ENCODE measurements at regions not wholly inside any gene's neighbourhood (a gene's known extent, or its start where the extent isn't known, plus 50 kb on each side); places are given as distances from the start of the nearest gene placed in this dataset.

GRCh38 chr14:53491884-53492277 is 338.8 kb upstream of the DDHD1 start:
- no peaks in the 10 kb centered on the region for H3K9me3 ChIP-seq (ENCODE audit: control insufficient read depth, low read depth, low read length)
- H3K4me2 ChIP-seq (ENCODE audit: insufficient read depth, insufficient read length, low read length), result no peak overlapping the region
- H3K27me3 ChIP-seq (ENCODE audit: insufficient read depth, low read length), result no peaks in the 10 kb centered on the region
- no peak overlapping the region for H3K4ac ChIP-seq (ENCODE audit: low read depth, low read length)
- H2BK20ac ChIP-seq (ENCODE audit: low read depth, low read length, poor library complexity, severe bottlenecking), result no peak overlapping the region
- H3K18ac ChIP-seq (ENCODE audit: insufficient read length, low read depth, low read length), result no peak overlapping the region
- no peak overlapping the region for H2AK5ac ChIP-seq (ENCODE audit: insufficient read length, low read length)
- peaks cover 4% of the 10 kb centered on the region for H3K4me1 ChIP-seq (ENCODE audit: insufficient read depth, low read length)
- H3K23ac ChIP-seq (ENCODE audit: insufficient read length, low read depth, low read length), result no peak overlapping the region
- Mint-ChIP-seq H3K36me3 (ENCODE audit: insufficient read depth in 1 of 3, low read depth in 3 of 3) (no peaks in the 10 kb centered on the region), H3K27me3 (ENCODE audit: low read depth) (no peaks in the 10 kb centered on the region), H3K4me3 (no peak overlapping the region), H3K9me3 (no peaks in the 10 kb centered on the region), H3K27ac (no peak overlapping the region), H3K4me1 (peaks cover 12 to 24% of the 10 kb centered on the region in 2 experiments)
- H2BK120ac ChIP-seq (ENCODE audit: low read depth, low read length, poor library complexity, severe bottlenecking), result no peak overlapping the region
- no peak overlapping the region for H2BK15ac ChIP-seq (ENCODE audit: low read depth, low read length)
- H4K5ac ChIP-seq (ENCODE audit: insufficient read length, low read depth, low read length), result no peak overlapping the region
- no peak overlapping the region for H3K14ac ChIP-seq (ENCODE audit: insufficient read depth, low read length)
- no peak overlapping the region for H2BK5ac ChIP-seq (ENCODE audit: insufficient read length, low read length)
- H4K8ac ChIP-seq (replicated peaks; ENCODE audit: insufficient read length, low read depth, low read length), result no peak overlapping the region
- no peaks in the 10 kb centered on the region for H4K20me1 ChIP-seq (ENCODE audit: control insufficient read depth, insufficient read depth, insufficient read length)
- no peaks in the 10 kb centered on the region for H3K79me1 ChIP-seq (ENCODE audit: insufficient read depth, low read depth, low read length, poor library complexity, severe bottlenecking)
- H2AFZ ChIP-seq (ENCODE audit: low read length), result no peak overlapping the region
- H3K56ac ChIP-seq (ENCODE audit: insufficient read length, low read depth, low read length), result no peak overlapping the region
- H3K27ac ChIP-seq (ENCODE audit: insufficient read length, low read depth, low read length), result no peak overlapping the region
- no peak overlapping the region for H2BK12ac ChIP-seq (ENCODE audit: insufficient read length, low read depth, low read length)
- WGBS (ENCODE audit: extremely low coverage, insufficient read length, low lambda C conversion rate), result no CpG with 5 or more reads among the region's 5 CpGs
- no peak overlapping the region for H4K91ac ChIP-seq (ENCODE audit: insufficient read length, low read depth, low read length)
- no peak for DNase-seq
- no peaks in the 10 kb centered on the region for H3K79me2 ChIP-seq (ENCODE audit: insufficient read depth, low read length)
- TF ChIP-seq, protein P1, sequence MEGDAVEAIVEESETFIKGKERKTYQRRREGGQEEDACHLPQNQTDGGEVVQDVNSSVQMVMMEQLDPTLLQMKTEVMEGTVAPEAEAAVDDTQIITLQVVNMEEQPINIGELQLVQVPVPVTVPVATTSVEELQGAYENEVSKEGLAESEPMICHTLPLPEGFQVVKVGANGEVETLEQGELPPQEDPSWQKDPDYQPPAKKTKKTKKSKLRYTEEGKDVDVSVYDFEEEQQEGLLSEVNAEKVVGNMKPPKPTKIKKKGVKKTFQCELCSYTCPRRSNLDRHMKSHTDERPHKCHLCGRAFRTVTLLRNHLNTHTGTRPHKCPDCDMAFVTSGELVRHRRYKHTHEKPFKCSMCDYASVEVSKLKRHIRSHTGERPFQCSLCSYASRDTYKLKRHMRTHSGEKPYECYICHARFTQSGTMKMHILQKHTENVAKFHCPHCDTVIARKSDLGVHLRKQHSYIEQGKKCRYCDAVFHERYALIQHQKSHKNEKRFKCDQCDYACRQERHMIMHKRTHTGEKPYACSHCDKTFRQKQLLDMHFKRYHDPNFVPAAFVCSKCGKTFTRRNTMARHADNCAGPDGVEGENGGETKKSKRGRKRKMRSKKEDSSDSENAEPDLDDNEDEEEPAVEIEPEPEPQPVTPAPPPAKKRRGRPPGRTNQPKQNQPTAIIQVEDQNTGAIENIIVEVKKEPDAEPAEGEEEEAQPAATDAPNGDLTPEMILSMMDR (conservative IDR thresholded peaks at IDR 0.05), result no peak
- no peak overlapping the region for H3K9ac ChIP-seq (ENCODE audit: extremely low read depth, insufficient read length, low read length)
- H3T11ph ChIP-seq (ENCODE audit: low read length), result no peak overlapping the region
- H3K23me2 ChIP-seq (ENCODE audit: insufficient read length, low read depth, low read length, poor library complexity, severe bottlenecking), result no peaks in the 10 kb centered on the region
